HepG2 (cell line): ENCODE measurements at regions not wholly inside any gene's neighbourhood (a gene's known extent, or its start where the extent isn't known, plus 50 kb on each side); places are given as distances from the start of the nearest gene placed in this dataset.
A peak's percentile ranks its signal among the peaks of the same experiment; 100 is the strongest.

Experiments used
- BRD4 ChIP-seq: sonication (generic); formaldehyde crosslinking; IDR thresholded peaks from 2 replicates; pipeline ENCODE4 v1.4.0; 2020; ENCODE audit warnings: missing genetic modification reagents
- CBX2 ChIP-seq, 2 experiments: fragments of 200-600 bp in 1 of 2; sonication (generic); formaldehyde crosslinking in 1 of 2; IDR thresholded peaks; 2 replicates each; pipeline versions ENCODE4 v1.7.0 to v1.8.1; 2018 to 2022; ENCODE audit warnings: low read depth in 2 of 2, low read length in 1 of 2, mild to moderate bottlenecking in 1 of 2, missing genetic modification reagents in 1 of 2
- CCDC6 ChIP-seq: sonication (generic); formaldehyde crosslinking; IDR thresholded peaks from 2 replicates; pipeline ENCODE4 v1.8.1; 2022; ENCODE audit warnings: mild to moderate bottlenecking, missing genetic modification reagents, moderate library complexity
- CENPX ChIP-seq: sonication (generic); formaldehyde crosslinking; IDR thresholded peaks from 2 replicates; pipeline ENCODE4 v1.9.0; 2021; ENCODE audit warnings: mild to moderate bottlenecking, missing genetic modification reagents, moderate library complexity
- ISX ChIP-seq: sonication (generic); formaldehyde crosslinking; conservative IDR thresholded peaks from 2 replicates; pipeline ENCODE4 v1.5.0; 2020; ENCODE audit warnings: missing genetic modification reagents
- KDM3A ChIP-seq: IDR thresholded peaks from 2 replicates; pipeline ENCODE4 v1.6.1; 2018; ENCODE audit warnings: low read depth, missing compliant biosample characterization
- SMARCE1 ChIP-seq: fragments of 450-650 bp; IDR thresholded peaks from 2 replicates; pipeline ENCODE4 v1.6.1; 2017; ENCODE audit warnings: borderline replicate concordance
- TRIM22 ChIP-seq: fragments of 450-650 bp; IDR thresholded peaks from 2 replicates; pipeline ENCODE4 v1.6.1; 2017
- ZBTB20 ChIP-seq: sonication (generic); formaldehyde crosslinking; IDR thresholded peaks from 2 replicates; pipeline ENCODE4 v1.8.1; 2023; ENCODE audit warnings: missing genetic modification reagents, low read depth, mild to moderate bottlenecking, borderline replicate concordance
- ZNF180 ChIP-seq: sonication (generic); formaldehyde crosslinking; IDR thresholded peaks from 2 replicates; pipeline ENCODE4 v1.4.0; 2020; ENCODE audit warnings: low read depth, missing genetic modification reagents, borderline replicate concordance
- ZNF616 ChIP-seq: sonication (generic); formaldehyde crosslinking; IDR thresholded peaks from 2 replicates; pipeline ENCODE4 v1.5.0; 2020; ENCODE audit warnings: low read depth, mild to moderate bottlenecking, missing genetic modification reagents
- ZNF883 ChIP-seq: sonication (generic); formaldehyde crosslinking; IDR thresholded peaks from 2 replicates; pipeline ENCODE4 v1.5.1; 2020; ENCODE audit warnings: mild to moderate bottlenecking, missing genetic modification reagents; ENCODE audit errors: not compliant biosample characterization
- TF ChIP-seq, protein P1 (sequence below): IDR thresholded peaks from 2 replicates; pipeline ENCODE4 v1.4.0; 2020; ENCODE audit warnings: mild to moderate bottlenecking, missing genetic modification reagents
- TF ChIP-seq, protein P2 (sequence below): sonication (generic); formaldehyde crosslinking; IDR thresholded peaks from 2 replicates; pipeline ENCODE4 v1.8.1; 2022; ENCODE audit warnings: low read depth, mild to moderate bottlenecking, missing genetic modification reagents
- TF ChIP-seq, protein P3 (sequence below): sonication (generic); formaldehyde crosslinking; IDR thresholded peaks from 2 replicates; pipeline ENCODE4 v1.8.0; 2022; ENCODE audit warnings: low read depth, missing genetic modification reagents
- TF ChIP-seq, protein P4 (sequence below): sonication (generic); formaldehyde crosslinking; IDR thresholded peaks from 2 replicates; pipeline ENCODE4 v1.4.0; 2020; ENCODE audit warnings: mild to moderate bottlenecking, low read depth, missing genetic modification reagents

DNA sequence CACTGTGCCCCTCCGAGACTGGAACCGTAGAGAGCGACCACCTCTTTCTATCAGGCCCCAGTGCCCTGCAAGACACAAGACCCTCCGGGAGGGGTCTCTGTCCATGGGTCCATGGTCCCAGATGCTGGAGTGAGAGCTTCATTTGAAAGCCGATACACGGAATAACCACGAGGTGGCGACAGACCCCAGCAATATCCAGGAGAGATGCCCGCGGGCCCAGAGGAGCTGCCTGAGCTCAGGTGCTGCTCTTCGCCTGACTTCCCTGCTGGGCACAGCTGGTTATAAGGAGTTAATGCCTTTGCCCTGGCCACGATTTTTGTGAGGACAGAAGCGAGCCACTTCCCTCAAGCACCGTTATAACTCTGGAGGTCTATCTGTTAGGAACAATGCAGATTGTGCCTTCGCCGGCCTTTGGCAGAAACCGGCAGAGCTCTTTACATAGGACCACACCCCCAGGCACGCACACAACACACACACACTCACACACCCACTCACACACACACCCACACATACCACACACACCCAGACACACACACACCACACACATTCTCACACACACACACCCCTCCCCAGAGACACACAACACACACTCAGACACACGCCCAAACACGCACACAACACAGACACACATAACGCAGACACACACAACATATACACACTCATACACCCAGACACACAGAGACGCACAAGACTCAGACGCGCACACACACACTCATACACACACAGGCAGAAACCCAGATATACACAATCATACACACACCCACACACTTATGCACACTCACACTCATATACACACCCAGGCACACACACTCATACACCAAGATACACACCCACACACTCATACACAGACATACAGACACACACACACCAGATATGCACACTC, 436.4 kb downstream of the SOX9 start (continued):
- no peak for TF ChIP-seq TRIM22
- TF ChIP-seq, protein P1, sequence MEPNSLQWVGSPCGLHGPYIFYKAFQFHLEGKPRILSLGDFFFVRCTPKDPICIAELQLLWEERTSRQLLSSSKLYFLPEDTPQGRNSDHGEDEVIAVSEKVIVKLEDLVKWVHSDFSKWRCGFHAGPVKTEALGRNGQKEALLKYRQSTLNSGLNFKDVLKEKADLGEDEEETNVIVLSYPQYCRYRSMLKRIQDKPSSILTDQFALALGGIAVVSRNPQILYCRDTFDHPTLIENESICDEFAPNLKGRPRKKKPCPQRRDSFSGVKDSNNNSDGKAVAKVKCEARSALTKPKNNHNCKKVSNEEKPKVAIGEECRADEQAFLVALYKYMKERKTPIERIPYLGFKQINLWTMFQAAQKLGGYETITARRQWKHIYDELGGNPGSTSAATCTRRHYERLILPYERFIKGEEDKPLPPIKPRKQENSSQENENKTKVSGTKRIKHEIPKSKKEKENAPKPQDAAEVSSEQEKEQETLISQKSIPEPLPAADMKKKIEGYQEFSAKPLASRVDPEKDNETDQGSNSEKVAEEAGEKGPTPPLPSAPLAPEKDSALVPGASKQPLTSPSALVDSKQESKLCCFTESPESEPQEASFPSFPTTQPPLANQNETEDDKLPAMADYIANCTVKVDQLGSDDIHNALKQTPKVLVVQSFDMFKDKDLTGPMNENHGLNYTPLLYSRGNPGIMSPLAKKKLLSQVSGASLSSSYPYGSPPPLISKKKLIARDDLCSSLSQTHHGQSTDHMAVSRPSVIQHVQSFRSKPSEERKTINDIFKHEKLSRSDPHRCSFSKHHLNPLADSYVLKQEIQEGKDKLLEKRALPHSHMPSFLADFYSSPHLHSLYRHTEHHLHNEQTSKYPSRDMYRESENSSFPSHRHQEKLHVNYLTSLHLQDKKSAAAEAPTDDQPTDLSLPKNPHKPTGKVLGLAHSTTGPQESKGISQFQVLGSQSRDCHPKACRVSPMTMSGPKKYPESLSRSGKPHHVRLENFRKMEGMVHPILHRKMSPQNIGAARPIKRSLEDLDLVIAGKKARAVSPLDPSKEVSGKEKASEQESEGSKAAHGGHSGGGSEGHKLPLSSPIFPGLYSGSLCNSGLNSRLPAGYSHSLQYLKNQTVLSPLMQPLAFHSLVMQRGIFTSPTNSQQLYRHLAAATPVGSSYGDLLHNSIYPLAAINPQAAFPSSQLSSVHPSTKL (CRISPR knock-in tag): peak; percentile 26; the same call in 1 of the 2 replicates
- peak; percentile 69; the same call in 1 of the 2 replicates for TF ChIP-seq KDM3A (CRISPR knock-in tag)
- TF ChIP-seq ZNF616 (CRISPR knock-in tag): no peak
- peak; percentile 48; the same call in 1 of the 2 replicates for TF ChIP-seq ZBTB20 (CRISPR knock-in tag)
- TF ChIP-seq, protein P2, sequence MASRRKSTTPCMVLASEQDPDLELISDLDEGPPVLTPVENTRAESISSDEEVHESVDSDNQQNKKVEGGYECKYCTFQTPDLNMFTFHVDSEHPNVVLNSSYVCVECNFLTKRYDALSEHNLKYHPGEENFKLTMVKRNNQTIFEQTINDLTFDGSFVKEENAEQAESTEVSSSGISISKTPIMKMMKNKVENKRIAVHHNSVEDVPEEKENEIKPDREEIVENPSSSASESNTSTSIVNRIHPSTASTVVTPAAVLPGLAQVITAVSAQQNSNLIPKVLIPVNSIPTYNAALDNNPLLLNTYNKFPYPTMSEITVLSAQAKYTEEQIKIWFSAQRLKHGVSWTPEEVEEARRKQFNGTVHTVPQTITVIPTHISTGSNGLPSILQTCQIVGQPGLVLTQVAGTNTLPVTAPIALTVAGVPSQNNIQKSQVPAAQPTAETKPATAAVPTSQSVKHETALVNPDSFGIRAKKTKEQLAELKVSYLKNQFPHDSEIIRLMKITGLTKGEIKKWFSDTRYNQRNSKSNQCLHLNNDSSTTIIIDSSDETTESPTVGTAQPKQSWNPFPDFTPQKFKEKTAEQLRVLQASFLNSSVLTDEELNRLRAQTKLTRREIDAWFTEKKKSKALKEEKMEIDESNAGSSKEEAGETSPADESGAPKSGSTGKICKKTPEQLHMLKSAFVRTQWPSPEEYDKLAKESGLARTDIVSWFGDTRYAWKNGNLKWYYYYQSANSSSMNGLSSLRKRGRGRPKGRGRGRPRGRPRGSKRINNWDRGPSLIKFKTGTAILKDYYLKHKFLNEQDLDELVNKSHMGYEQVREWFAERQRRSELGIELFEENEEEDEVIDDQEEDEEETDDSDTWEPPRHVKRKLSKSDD: no peak
- TF ChIP-seq ISX (CRISPR knock-in tag): no peak
- no peak for TF ChIP-seq ZNF180 (CRISPR knock-in tag)
- no peak for TF ChIP-seq BRD4 (CRISPR knock-in tag)
- TF ChIP-seq CCDC6 (CRISPR knock-in tag): no peak
- TF ChIP-seq, protein P3, sequence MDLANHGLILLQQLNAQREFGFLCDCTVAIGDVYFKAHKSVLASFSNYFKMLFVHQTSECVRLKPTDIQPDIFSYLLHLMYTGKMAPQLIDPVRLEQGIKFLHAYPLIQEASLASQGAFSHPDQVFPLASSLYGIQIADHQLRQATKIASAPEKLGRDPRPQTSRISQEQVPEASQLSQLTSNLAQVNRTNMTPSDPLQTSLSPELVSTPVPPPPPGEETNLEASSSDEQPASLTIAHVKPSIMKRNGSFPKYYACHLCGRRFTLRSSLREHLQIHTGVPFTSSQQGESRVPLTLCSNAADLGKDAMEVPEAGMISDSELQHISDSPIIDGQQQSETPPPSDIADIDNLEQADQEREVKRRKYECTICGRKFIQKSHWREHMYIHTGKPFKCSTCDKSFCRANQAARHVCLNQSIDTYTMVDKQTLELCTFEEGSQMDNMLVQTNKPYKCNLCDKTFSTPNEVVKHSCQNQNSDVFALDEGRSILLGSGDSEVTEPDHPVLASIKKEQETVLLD: no peak
- no peak for TF ChIP-seq CBX2 (IDR thresholded peaks at IDR 0.05; ENCODE audit: low read depth, low read length)
- TF ChIP-seq CBX2 (CRISPR knock-in tag; IDR thresholded peaks at IDR 0.05; ENCODE audit: low read depth): no peak
- no peak for TF ChIP-seq CENPX (CRISPR knock-in tag)
- TF ChIP-seq, protein P4, sequence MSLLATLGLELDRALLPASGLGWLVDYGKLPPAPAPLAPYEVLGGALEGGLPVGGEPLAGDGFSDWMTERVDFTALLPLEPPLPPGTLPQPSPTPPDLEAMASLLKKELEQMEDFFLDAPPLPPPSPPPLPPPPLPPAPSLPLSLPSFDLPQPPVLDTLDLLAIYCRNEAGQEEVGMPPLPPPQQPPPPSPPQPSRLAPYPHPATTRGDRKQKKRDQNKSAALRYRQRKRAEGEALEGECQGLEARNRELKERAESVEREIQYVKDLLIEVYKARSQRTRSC (CRISPR knock-in tag): no peak
- TF ChIP-seq ZNF883 (CRISPR knock-in tag): peak; percentile 38
- TF ChIP-seq SMARCE1: no peak
